ENCODE measurements at regions not wholly inside any gene's neighbourhood (a gene's known extent, or its start where the extent isn't known, plus 50 kb on each side); places are given as distances from the start of the nearest gene placed in this dataset.

- DNase-seq, result no peak
- Histone ChIP-seq H3K27ac (no peak overlapping the region), H3K36me3 (no peaks in the 10 kb centered on the region), H3K4me3 (no peak overlapping the region), H3K4me1 (no peaks in the 10 kb centered on the region), H3K27me3 (no peaks in the 10 kb centered on the region), H3K9me3 (no peaks in the 10 kb centered on the region)
- intact Hi-C loops (cut with DNase I), result no loop called here
- ATAC-seq, result no peak
- TF ChIP-seq CTCF (IDR thresholded peaks at IDR 0.05), result no peak
Observed at GRCh38 chr12:19633641-19634040, 194.3 kb downstream of the AEBP2 start.

GRCh38 chr12:19639781-19640415, 200.6 kb downstream of the AEBP2 start:
- ATAC-seq, result no peak

GRCh38 chr12:19641235-19642080, 202.2 kb downstream of the AEBP2 start:
- peak; percentile 31 for ATAC-seq
- intact Hi-C loops (cut with DNase I), result no loop called here
- no peak for TF ChIP-seq CTCF (IDR thresholded peaks at IDR 0.05)

More at GRCh38 chr12:19639781-19640415, 200.6 kb downstream of the AEBP2 start:
- Histone ChIP-seq H3K9me3 (no peaks in the 10 kb centered on the region), H3K27ac (no peak overlapping the region), H3K27me3 (no peaks in the 10 kb centered on the region), H3K4me1 (no peaks in the 10 kb centered on the region), H3K4me3 (no peak overlapping the region), H3K36me3 (no peaks in the 10 kb centered on the region)
- intact Hi-C loops (cut with DNase I), result no loop called here
- no peak for DNase-seq
- no peak for TF ChIP-seq CTCF (IDR thresholded peaks at IDR 0.05)

GRCh38 chr12:19642345-19642744, 203.1 kb downstream of the AEBP2 start:
- Histone ChIP-seq H3K36me3 (no peaks in the 10 kb centered on the region), H3K27me3 (no peaks in the 10 kb centered on the region), H3K27ac (no peak overlapping the region), H3K4me3 (no peak overlapping the region), H3K4me1 (no peaks in the 10 kb centered on the region), H3K9me3 (peaks cover 0 to 8% of the 10 kb centered on the region in 2 donors)
- DNase-seq, result no peak
- intact Hi-C loops (cut with DNase I), result no loop called here
- no peak for TF ChIP-seq CTCF (IDR thresholded peaks at IDR 0.05)
- ATAC-seq, result no peak

More at GRCh38 chr12:19641235-19642080, 202.2 kb downstream of the AEBP2 start:
- Histone ChIP-seq H3K36me3 (no peaks in the 10 kb centered on the region), H3K4me1 (no peaks in the 10 kb centered on the region), H3K4me3 (no peak overlapping the region), H3K27me3 (no peaks in the 10 kb centered on the region), H3K27ac (no peak overlapping the region), H3K9me3 (peaks cover 0 to 4% of the 10 kb centered on the region in 2 donors)
- DNase-seq, result no peak

GRCh38 chr12:19643635-19644034, 204.3 kb downstream of the AEBP2 start:
- no peaks in the 10 kb centered on the region for H3K27me3 ChIP-seq
- intact Hi-C loops (cut with DNase I), result no loop called here
- H3K27ac ChIP-seq, result no peak overlapping the region
- TF ChIP-seq CTCF (IDR thresholded peaks at IDR 0.05), result peak; percentile 31 to 42
- ATAC-seq, result peak; percentile 94
- peak in 1 of 4 donors; percentile 75 for DNase-seq
- H3K9me3 ChIP-seq, result peaks cover 0 to 8% of the 10 kb centered on the region in 2 donors
- H3K36me3 ChIP-seq, result no peaks in the 10 kb centered on the region
- H3K4me1 ChIP-seq, result no peaks in the 10 kb centered on the region
- H3K4me3 ChIP-seq, result no peak overlapping the region

Data from left lung (tissue), 4 donors.